ENCODE measurements at regions not wholly inside any gene's neighbourhood (a gene's known extent, or its start where the extent isn't known, plus 50 kb on each side); places are given as distances from the start of the nearest gene placed in this dataset.

DNA sequence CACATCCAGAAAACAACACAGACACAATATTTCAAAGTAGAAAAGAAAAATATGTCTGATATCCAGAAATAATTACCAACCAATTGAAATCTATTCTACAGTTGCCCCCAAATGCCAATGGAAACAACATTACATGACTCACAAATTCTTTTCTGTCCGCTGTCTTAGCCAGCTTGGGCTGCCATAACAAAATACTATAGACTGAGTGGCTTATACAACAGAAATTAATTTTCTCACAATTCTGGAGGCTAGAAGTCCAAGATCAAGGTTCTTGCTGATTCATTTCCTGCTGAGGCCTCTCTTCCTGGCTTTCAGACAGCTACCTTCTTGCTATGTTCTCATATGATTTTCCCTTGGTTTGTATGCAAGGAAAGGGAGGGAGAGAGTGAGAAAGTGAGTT lies 698.1 kb downstream of the DHX35 start:
- 100% methylated on average over 1 of the region's 1 CpG for WGBS (ENCODE audit: insufficient coverage)
- no peak overlapping the region for H3K4me3 ChIP-seq (ENCODE audit: low read depth, low read length)
- H3K27me3 ChIP-seq (ENCODE audit: control insufficient read depth, insufficient read depth, low read length) = no peaks in the 10 kb centered on the region
- DNase-seq (ENCODE audit: low read depth in 4 of 6, low spot score in 6 of 6) = no peak
- no peaks in the 10 kb centered on the region for H3K9me3 ChIP-seq (ENCODE audit: control insufficient read depth, insufficient read depth, low read length)
- no peaks in the 10 kb centered on the region for H3K36me3 ChIP-seq (ENCODE audit: control insufficient read depth, insufficient read depth, low read length)
- H3K27ac ChIP-seq (ENCODE audit: low read depth, low read length) = no peak overlapping the region
- no peaks in the 10 kb centered on the region for H3K4me1 ChIP-seq (ENCODE audit: control insufficient read depth, insufficient read depth, low read length)

DNA sequence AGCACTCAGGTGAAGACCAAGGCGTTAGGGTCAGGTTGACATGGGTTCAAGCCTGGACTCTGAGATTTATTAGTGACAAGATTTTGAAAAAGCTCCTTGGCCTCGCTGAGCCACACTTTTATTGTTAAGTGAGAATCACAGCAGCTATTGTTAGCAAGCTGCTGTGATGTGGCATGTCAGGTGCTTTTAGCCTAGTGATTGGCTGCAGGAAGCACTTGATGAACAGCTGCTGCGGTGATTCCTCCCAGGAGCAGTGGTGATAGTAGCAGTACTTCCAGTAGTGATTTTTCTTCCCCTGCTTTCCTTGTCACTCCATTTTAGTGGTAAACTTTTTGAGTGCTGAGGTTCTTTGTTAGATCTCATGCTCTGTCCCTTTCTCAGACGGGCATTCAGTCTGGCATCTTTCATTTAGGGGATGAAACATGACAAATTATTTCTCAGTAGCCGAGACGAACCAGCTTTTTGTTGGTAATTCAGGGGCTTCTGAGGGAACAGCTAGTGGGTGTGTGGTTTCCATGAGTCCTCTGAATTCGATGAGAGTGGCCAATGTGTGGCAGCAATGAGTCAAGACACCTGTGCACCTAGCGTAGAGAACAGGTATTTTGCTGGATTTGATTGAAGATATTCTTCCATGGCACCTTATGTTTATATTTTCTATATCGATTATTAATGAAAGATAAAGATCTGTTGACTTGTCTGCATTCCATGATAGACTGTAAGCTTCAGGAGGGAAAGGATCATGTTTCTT lies 696.7 kb downstream of the DHX35 start:
- no peak overlapping the region for H3K27ac ChIP-seq (ENCODE audit: low read depth, low read length)
- no peaks in the 10 kb centered on the region for H3K36me3 ChIP-seq (ENCODE audit: control insufficient read depth, insufficient read depth, low read length)
- H3K4me3 ChIP-seq (ENCODE audit: low read depth, low read length) = no peak overlapping the region
- no peaks in the 10 kb centered on the region for H3K9me3 ChIP-seq (ENCODE audit: control insufficient read depth, insufficient read depth, low read length)
- H3K4me1 ChIP-seq (ENCODE audit: control insufficient read depth, insufficient read depth, low read length) = peaks cover 6% of the 10 kb centered on the region
- no peaks in the 10 kb centered on the region for H3K27me3 ChIP-seq (ENCODE audit: control insufficient read depth, insufficient read depth, low read length)
- WGBS (ENCODE audit: insufficient coverage) = 73% methylated on average over 8 of the region's 9 CpGs
- DNase-seq (ENCODE audit: low read depth in 4 of 6, low spot score in 6 of 6) = no peak

DNA sequence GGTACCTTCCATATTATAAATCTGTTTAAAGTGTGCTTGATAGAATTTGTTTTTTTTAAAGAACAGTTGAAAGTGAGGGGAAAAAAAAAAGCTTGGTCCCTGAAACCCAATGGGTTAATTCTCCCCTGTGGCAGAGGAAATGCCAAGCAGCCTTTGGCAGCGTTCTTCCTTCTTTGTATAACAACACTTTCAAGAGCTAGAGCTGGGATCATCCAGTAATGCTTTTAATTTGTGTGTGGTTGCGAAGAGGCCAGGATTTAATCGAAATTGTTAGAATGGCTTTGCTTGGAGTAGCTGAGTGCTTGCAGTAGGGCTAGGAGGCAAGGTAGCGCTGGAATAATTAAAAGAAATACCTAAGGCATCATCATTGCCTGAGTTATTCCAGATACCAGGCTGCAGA lies 692.0 kb downstream of the DHX35 start:
- no peaks in the 10 kb centered on the region for H3K9me3 ChIP-seq (ENCODE audit: control insufficient read depth, insufficient read depth, low read length)
- no peak overlapping the region for H3K4me3 ChIP-seq (ENCODE audit: low read depth, low read length)
- no peaks in the 10 kb centered on the region for H3K36me3 ChIP-seq (ENCODE audit: control insufficient read depth, insufficient read depth, low read length)
- WGBS (ENCODE audit: insufficient coverage) = no CpG with 5 or more reads among the region's 4 CpGs
- H3K27ac ChIP-seq (ENCODE audit: low read depth, low read length) = no peak overlapping the region
- peaks cover 5% of the 10 kb centered on the region for H3K27me3 ChIP-seq (ENCODE audit: control insufficient read depth, insufficient read depth, low read length)
- peak in 3 of 6 donors; percentile 44 to 66 (median 66) for DNase-seq (ENCODE audit: low read depth in 4 of 6, low spot score in 6 of 6)
- peaks cover 10% of the 10 kb centered on the region for H3K4me1 ChIP-seq (ENCODE audit: control insufficient read depth, insufficient read depth, low read length)

DNA sequence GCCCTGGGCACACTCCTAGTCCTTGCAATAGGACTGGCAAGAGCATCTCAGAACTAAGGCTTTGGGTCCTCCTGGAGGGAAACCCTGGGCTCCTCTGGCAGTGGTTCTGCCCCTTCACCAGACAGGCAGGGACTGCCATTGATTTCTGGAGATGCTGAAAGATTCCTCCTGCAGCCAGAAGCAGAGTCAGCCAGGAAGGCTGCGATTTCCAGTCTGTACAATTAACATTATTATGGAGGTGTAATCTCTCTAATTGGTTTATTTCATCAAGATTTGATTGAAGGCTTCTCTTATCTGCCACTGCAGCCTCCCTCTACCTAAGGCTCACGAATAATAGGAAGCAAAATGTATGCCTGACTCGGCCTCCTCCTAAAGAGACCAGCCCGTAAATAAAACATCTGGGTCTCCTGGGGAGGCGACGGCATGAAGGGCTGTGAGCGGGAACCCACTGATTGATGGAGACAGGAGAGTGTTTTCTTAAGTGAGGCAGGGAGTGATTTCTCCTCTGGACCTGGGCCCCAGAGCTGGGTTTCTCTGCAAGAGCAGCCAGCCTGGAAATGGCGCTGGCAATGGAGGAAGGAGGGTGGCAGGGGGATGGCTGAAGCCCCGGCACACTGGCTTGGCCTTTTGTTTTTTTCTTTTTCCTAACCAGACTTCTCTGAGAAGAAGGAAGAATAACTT lies 689.6 kb downstream of the DHX35 start:
- DNase-seq (ENCODE audit: low read depth in 4 of 6, low spot score in 6 of 6) = peak in 1 of 6 donors; percentile 26
- Histone ChIP-seq H3K9me3 (ENCODE audit: control insufficient read depth, insufficient read depth, low read length) (no peaks in the 10 kb centered on the region), H3K27me3 (ENCODE audit: control insufficient read depth, insufficient read depth, low read length) (peaks cover 8% of the 10 kb centered on the region), H3K36me3 (ENCODE audit: control insufficient read depth, insufficient read depth, low read length) (no peaks in the 10 kb centered on the region), H3K4me3 (ENCODE audit: low read depth, low read length) (no peak overlapping the region), H3K27ac (ENCODE audit: low read depth, low read length) (no peak overlapping the region), H3K4me1 (ENCODE audit: control insufficient read depth, insufficient read depth, low read length) (peaks cover 10% of the 10 kb centered on the region)
- WGBS (ENCODE audit: insufficient coverage) = 65% methylated on average over 4 of the region's 9 CpGs

DNA sequence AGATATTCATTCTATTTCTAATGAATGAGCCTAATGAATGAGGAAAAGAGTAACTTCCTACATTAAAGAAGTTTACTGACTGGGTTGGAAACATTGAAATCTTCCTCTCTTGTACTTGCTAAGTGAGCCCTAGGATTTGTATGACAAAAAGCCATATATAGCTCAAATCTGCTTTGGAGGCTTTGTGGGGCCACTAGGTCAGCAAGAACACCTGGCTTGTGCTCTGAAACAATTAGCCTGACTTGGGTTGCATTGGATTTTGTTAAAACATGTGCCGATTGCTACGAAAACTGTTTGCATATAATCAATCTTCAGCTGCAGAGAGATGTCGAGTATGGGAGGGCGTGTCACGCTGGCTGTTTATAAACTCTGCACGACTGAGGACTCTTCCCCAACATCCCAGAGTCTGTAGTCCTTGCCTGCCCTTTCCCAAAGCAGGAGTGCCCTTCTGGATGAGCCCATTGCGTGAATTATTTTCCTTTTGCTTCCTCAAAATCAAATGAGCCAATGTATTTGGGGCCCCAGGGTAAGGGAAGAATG lies 684.8 kb downstream of the DHX35 start:
- Histone ChIP-seq H3K4me3 (ENCODE audit: low read depth, low read length) (no peak overlapping the region), H3K36me3 (ENCODE audit: control insufficient read depth, insufficient read depth, low read length) (no peaks in the 10 kb centered on the region), H3K27ac (ENCODE audit: low read depth, low read length) (no peak overlapping the region), H3K4me1 (ENCODE audit: control insufficient read depth, insufficient read depth, low read length) (peaks cover 8% of the 10 kb centered on the region), H3K9me3 (ENCODE audit: control insufficient read depth, insufficient read depth, low read length) (no peaks in the 10 kb centered on the region), H3K27me3 (ENCODE audit: control insufficient read depth, insufficient read depth, low read length) (peaks cover 14% of the 10 kb centered on the region)
- 81% methylated on average over 6 of the region's 7 CpGs for WGBS (ENCODE audit: insufficient coverage)
- no peak for DNase-seq (ENCODE audit: low read depth in 4 of 6, low spot score in 6 of 6)

DNA sequence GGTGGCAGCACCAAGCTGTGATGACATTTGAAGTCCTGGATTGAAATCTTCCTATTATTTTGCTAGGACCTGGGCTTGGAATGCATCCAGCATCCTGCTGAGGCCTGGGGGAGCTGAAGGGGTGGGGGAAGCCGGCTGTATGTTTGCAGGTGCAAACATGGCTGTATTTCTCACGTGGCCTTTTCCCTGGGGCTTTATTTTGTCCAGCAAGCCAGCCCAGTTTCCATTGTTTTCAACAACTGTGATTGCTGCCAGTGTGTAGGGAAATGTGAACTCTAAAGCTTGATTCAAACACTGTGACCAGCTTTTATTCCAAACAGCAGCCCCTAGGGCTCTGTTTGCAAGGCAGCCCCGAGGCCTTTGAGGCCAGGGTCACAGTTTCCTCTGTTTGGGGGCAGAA lies 683.0 kb downstream of the DHX35 start:
- Histone ChIP-seq H3K27ac (ENCODE audit: low read depth, low read length) (peak overlapping the region; percentile 48), H3K27me3 (ENCODE audit: control insufficient read depth, insufficient read depth, low read length) (peaks cover 9% of the 10 kb centered on the region), H3K4me1 (ENCODE audit: control insufficient read depth, insufficient read depth, low read length) (peaks cover 8% of the 10 kb centered on the region), H3K36me3 (ENCODE audit: control insufficient read depth, insufficient read depth, low read length) (no peaks in the 10 kb centered on the region), H3K9me3 (ENCODE audit: control insufficient read depth, insufficient read depth, low read length) (no peaks in the 10 kb centered on the region), H3K4me3 (ENCODE audit: low read depth, low read length) (no peak overlapping the region)
- peak in 2 of 6 donors; percentile 33 to 50 for DNase-seq (ENCODE audit: low read depth in 4 of 6, low spot score in 6 of 6)
- WGBS (ENCODE audit: insufficient coverage) = 0% methylated on average over 1 of the region's 3 CpGs

DNA sequence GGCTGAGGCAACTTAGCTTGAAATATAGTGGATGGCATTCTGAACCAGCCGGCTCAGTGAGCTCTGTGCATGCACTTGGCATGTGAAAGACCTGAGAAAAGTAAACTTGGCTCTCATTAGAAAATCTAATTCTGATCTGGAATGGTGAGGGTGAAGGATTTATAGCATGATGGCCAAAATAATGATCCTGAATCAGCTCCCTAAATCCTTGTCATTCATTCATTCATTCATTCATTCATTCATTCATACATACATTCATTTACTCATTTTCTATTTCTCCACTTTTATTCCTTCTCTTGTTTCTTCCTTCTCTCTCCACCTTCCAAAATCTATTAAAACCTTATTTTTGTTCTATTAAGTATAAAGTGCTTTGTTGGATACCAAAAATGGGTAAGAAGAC lies 681.1 kb downstream of the DHX35 start:
- Histone ChIP-seq H3K27me3 (ENCODE audit: control insufficient read depth, insufficient read depth, low read length) (peaks cover 9% of the 10 kb centered on the region), H3K36me3 (ENCODE audit: control insufficient read depth, insufficient read depth, low read length) (no peaks in the 10 kb centered on the region), H3K4me3 (ENCODE audit: low read depth, low read length) (no peak overlapping the region), H3K27ac (ENCODE audit: low read depth, low read length) (no peak overlapping the region), H3K4me1 (ENCODE audit: control insufficient read depth, insufficient read depth, low read length) (peaks cover 8% of the 10 kb centered on the region), H3K9me3 (ENCODE audit: control insufficient read depth, insufficient read depth, low read length) (no peaks in the 10 kb centered on the region)
- no CpG with 5 or more reads among the region's 1 CpG for WGBS (ENCODE audit: insufficient coverage)
- DNase-seq (ENCODE audit: low read depth in 4 of 6, low spot score in 6 of 6) = peak in 1 of 6 donors; percentile 38

DNA sequence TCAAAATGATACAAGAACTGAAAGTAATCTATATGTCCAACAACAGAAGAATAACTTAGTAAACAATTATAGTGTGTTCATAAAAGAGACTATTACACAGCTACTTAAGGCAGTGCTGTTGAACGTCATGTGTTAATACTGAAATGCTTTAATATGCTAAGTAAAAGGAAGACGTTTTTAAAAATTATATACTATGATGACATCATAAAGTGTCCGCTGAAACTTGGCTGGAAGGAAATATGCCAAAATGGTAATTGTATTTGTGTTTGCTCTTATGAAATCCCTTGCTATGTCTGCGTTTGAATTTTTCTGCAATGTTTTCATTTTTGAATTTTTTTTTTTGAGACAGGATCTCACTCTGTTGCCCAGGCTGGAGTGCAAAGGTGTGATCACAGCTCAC lies 679.3 kb downstream of the DHX35 start:
- no peak for DNase-seq (ENCODE audit: low read depth in 4 of 6, low spot score in 6 of 6)
- Histone ChIP-seq H3K36me3 (ENCODE audit: control insufficient read depth, insufficient read depth, low read length) (no peaks in the 10 kb centered on the region), H3K4me1 (ENCODE audit: control insufficient read depth, insufficient read depth, low read length) (peaks cover 8% of the 10 kb centered on the region), H3K9me3 (ENCODE audit: control insufficient read depth, insufficient read depth, low read length) (no peaks in the 10 kb centered on the region), H3K27me3 (ENCODE audit: control insufficient read depth, insufficient read depth, low read length) (peaks cover 4% of the 10 kb centered on the region), H3K27ac (ENCODE audit: low read depth, low read length) (no peak overlapping the region), H3K4me3 (ENCODE audit: low read depth, low read length) (no peak overlapping the region)
- WGBS (ENCODE audit: insufficient coverage) = no CpG with 5 or more reads among the region's 4 CpGs

DNA sequence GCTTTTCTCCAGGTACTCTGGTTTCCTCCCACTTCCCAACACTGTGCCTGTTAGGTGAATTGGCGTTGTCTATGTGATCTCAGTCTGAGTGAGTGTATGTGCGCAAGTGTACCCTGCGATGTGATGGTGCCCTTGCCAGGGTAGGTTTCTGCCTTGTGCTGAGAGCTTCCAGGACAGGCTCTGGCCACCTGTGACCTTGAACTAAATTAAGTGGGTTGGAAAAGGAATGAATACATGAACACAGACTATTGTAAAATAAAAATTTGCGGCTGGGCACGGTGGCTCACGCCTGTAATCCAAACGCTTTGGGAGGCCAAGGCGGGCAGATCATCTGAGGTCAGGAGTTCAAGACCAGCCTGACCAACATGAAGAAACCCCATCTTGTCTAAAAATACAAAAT lies 678.0 kb downstream of the DHX35 start:
- Histone ChIP-seq H3K4me3 (ENCODE audit: low read depth, low read length) (no peak overlapping the region), H3K9me3 (ENCODE audit: control insufficient read depth, insufficient read depth, low read length) (no peaks in the 10 kb centered on the region), H3K4me1 (ENCODE audit: control insufficient read depth, insufficient read depth, low read length) (peaks cover 3% of the 10 kb centered on the region), H3K27ac (ENCODE audit: low read depth, low read length) (no peak overlapping the region), H3K27me3 (ENCODE audit: control insufficient read depth, insufficient read depth, low read length) (no peaks in the 10 kb centered on the region), H3K36me3 (ENCODE audit: control insufficient read depth, insufficient read depth, low read length) (no peaks in the 10 kb centered on the region)
- no peak for DNase-seq (ENCODE audit: low read depth in 4 of 6, low spot score in 6 of 6)
- 100% methylated on average over 5 of the region's 8 CpGs for WGBS (ENCODE audit: insufficient coverage)

DNA sequence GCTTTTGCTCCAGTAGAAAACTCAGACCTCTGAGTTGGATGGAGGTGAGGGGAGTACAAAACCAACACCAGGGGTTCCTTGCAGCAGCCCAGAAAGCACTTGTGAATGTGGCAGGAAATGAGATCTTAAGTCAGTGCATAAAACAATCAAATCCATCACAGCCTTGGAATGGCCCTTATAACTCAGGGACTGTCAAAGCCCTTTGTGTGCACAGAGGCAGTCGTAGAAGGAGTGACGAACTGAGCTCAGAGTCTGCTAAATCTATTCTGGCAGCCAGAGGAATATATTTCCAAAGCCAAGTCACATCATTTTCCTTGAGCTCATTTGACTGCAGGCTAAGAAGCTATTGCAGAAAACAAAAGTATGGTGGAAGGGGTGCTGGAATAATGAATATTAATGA lies 676.6 kb downstream of the DHX35 start:
- peak in 3 of 6 donors; percentile 28 to 81 (median 71) for DNase-seq (ENCODE audit: low read depth in 4 of 6, low spot score in 6 of 6)

More for the DNA sequence above, 676.6 kb downstream of the DHX35 start:
- H3K27me3 ChIP-seq (ENCODE audit: control insufficient read depth, insufficient read depth, low read length) = no peaks in the 10 kb centered on the region
- 14% methylated on average over 1 of the region's 2 CpGs for WGBS (ENCODE audit: insufficient coverage)
- no peaks in the 10 kb centered on the region for H3K36me3 ChIP-seq (ENCODE audit: control insufficient read depth, insufficient read depth, low read length)
- H3K4me3 ChIP-seq (ENCODE audit: low read depth, low read length) = no peak overlapping the region
- H3K9me3 ChIP-seq (ENCODE audit: control insufficient read depth, insufficient read depth, low read length) = no peaks in the 10 kb centered on the region
- no peaks in the 10 kb centered on the region for H3K4me1 ChIP-seq (ENCODE audit: control insufficient read depth, insufficient read depth, low read length)
- no peak overlapping the region for H3K27ac ChIP-seq (ENCODE audit: low read depth, low read length)
